HG03159 (cell line): ENCODE measurements at regions not wholly inside any gene's neighbourhood (a gene's known extent, or its start where the extent isn't known, plus 50 kb on each side); places are given as distances from the start of the nearest gene placed in this dataset.
"Not testable (repeated sequence)": the region's sequence is repeated elsewhere in the genome, so short reads cannot be mapped to it uniquely, and the experiment has no call there.

Experiments
- ATAC-seq: cut with Tn5 transposase; IDR thresholded peaks from one replicate; pipeline ENCODE4 v1.9.1; 2021; ENCODE audit warnings: mild to moderate bottlenecking, moderate library complexity; ENCODE audit not compliant: unreplicated experiment

GRCh38 chrX:149420566-149420965 is 84.5 kb downstream of the IDS start:
- not testable (repeated sequence) for ATAC-seq

- ATAC-seq: no peak
Observed at GRCh38 chrX:149398027-149398426, 107.1 kb downstream of the IDS start.

GRCh38 chrX:149392921-149393320 is 112.2 kb downstream of the IDS start:
- no peak for ATAC-seq

- ATAC-seq: no peak
Observed at GRCh38 chrX:149383852-149384251, 121.3 kb downstream of the IDS start.

GRCh38 chrX:149374751-149375150 is 130.4 kb downstream of the IDS start:
- ATAC-seq: no peak

GRCh38 chrX:149372866-149373265 is 132.2 kb downstream of the IDS start:
- ATAC-seq: no peak

GRCh38 chrX:149371986-149372385 is 133.1 kb downstream of the IDS start:
- no peak for ATAC-seq

GRCh38 chrX:149370097-149370496 is 135.0 kb downstream of the IDS start:
- ATAC-seq: no peak

GRCh38 chrX:149365552-149365951 is 139.6 kb downstream of the IDS start:
- no peak for ATAC-seq

GRCh38 chrX:149365061-149365460 is 140.0 kb downstream of the IDS start:
- no peak for ATAC-seq

GRCh38 chrX:149363965-149364364 is 141.1 kb downstream of the IDS start:
- ATAC-seq: no peak

GRCh38 chrX:149346306-149346705 is 158.8 kb downstream of the IDS start:
- ATAC-seq: no peak

- ATAC-seq: no peak
Observed at GRCh38 chrX:149322316-149322715, 182.8 kb downstream of the IDS start.

GRCh38 chrX:149313871-149314371 is 191.2 kb downstream of the IDS start:
- no peak for ATAC-seq

- no peak for ATAC-seq
Observed at GRCh38 chrX:149312988-149313387, 192.1 kb downstream of the IDS start.

GRCh38 chrX:149312097-149312496 is 193.0 kb downstream of the IDS start:
- no peak for ATAC-seq

GRCh38 chrX:149302705-149303104 is 202.4 kb downstream of the IDS start:
- ATAC-seq: no peak

GRCh38 chrX:149298111-149298510 is 207.0 kb downstream of the IDS start:
- ATAC-seq: no peak

GRCh38 chrX:149296092-149296491 is 209.0 kb downstream of the IDS start:
- no peak for ATAC-seq

- peak; percentile 88 for ATAC-seq
Observed at GRCh38 chrX:149286940-149287349, 218.2 kb downstream of the IDS start.

GRCh38 chrX:149284616-149285015 is 220.5 kb downstream of the IDS start:
- no peak for ATAC-seq

- no peak for ATAC-seq
Observed at GRCh38 chrX:149283853-149284252, 221.3 kb downstream of the IDS start.

GRCh38 chrX:149282909-149283308 is 222.2 kb downstream of the IDS start:
- no peak for ATAC-seq

GRCh38 chrX:149280011-149280410 is 225.1 kb downstream of the IDS start:
- ATAC-seq: no peak
